NCI-H526 (cell line): ENCODE measurements at regions not wholly inside any gene's neighbourhood (a gene's known extent, or its start where the extent isn't known, plus 50 kb on each side); places are given as distances from the start of the nearest gene placed in this dataset.

Experiments used
- DNase-seq, 2 experiments: peaks; one replicate each; lab custom pipeline; 2025; lab: John Stamatoyannopoulos, UW

- peak in 1 of 2 experiments; percentile 2 for DNase-seq
Observed at GRCh38 chr7:32428546-32428945, 61.6 kb downstream of the LSM5 start.

- DNase-seq = peak; percentile 26 to 81
Observed at GRCh38 chr7:32427769-32428291, 62.4 kb downstream of the LSM5 start.

GRCh38 chr7:32416846-32417245 lies 73.3 kb downstream of the LSM5 start:
- no peak for DNase-seq

- DNase-seq = no peak
Observed at GRCh38 chr7:32415936-32416335, 74.2 kb downstream of the LSM5 start.

GRCh38 chr7:32415519-32415918 lies 74.7 kb downstream of the LSM5 start:
- no peak for DNase-seq

- DNase-seq = no peak
Observed at GRCh38 chr7:32412471-32412870, 77.7 kb downstream of the LSM5 start.

- no peak for DNase-seq
Observed at GRCh38 chr7:32410545-32410944, 79.6 kb downstream of the LSM5 start.

GRCh38 chr7:32406386-32406785 lies 83.8 kb downstream of the LSM5 start:
- no peak for DNase-seq

GRCh38 chr7:32403463-32404229 lies 86.5 kb downstream of the LSM5 start:
- DNase-seq = no peak

- no peak for DNase-seq
Observed at GRCh38 chr7:32400676-32401075, 89.5 kb downstream of the LSM5 start.

GRCh38 chr7:32399311-32399710 lies 90.9 kb downstream of the LSM5 start:
- no peak for DNase-seq

GRCh38 chr7:32395168-32395567 lies 95.0 kb downstream of the LSM5 start:
- DNase-seq = no peak

- DNase-seq = no peak
Observed at GRCh38 chr7:32393861-32394260, 96.3 kb downstream of the LSM5 start.

GRCh38 chr7:32390210-32390609 lies 100.0 kb downstream of the LSM5 start:
- no peak for DNase-seq

GRCh38 chr7:32385316-32385956 lies 104.7 kb downstream of the LSM5 start:
- no peak for DNase-seq

GRCh38 chr7:32381024-32381601 lies 109.1 kb downstream of the LSM5 start:
- no peak for DNase-seq

- DNase-seq = no peak
Observed at GRCh38 chr7:32379510-32380112, 110.6 kb downstream of the LSM5 start.

- DNase-seq = no peak
Observed at GRCh38 chr7:32378988-32379387, 111.2 kb downstream of the LSM5 start.

GRCh38 chr7:32364581-32364980 lies 125.6 kb downstream of the LSM5 start:
- no peak for DNase-seq

- no peak for DNase-seq
Observed at GRCh38 chr7:32360127-32360526, 130.1 kb downstream of the LSM5 start.

GRCh38 chr7:32357535-32358277 lies 132.5 kb downstream of the LSM5 start:
- DNase-seq = peak in 1 of 2 experiments; percentile 40
